ENCODE measurements at regions not wholly inside any gene's neighbourhood (a gene's known extent, or its start where the extent isn't known, plus 50 kb on each side); places are given as distances from the start of the nearest gene placed in this dataset.

- H3K79me2 ChIP-seq (ENCODE audit: low read depth): no peaks in the 10 kb centered on the region
- Mint-ChIP-seq H3K4me1 (peaks cover 29% of the 10 kb centered on the region), H3K4me3 (no peak overlapping the region), H3K36me3 (no peaks in the 10 kb centered on the region), H3K27ac (no peak overlapping the region), H3K27me3 (ENCODE audit: insufficient read depth, low read depth) (peaks cover 2% of the 10 kb centered on the region), H3K9me3 (no peaks in the 10 kb centered on the region)
- no peaks in the 10 kb centered on the region for H4K20me1 ChIP-seq (ENCODE audit: low read depth)
- no peaks in the 10 kb centered on the region for H3K27me3 ChIP-seq
- no peak overlapping the region for H2AFZ ChIP-seq (replicated peaks)
- no peaks in the 10 kb centered on the region for H3K9me3 ChIP-seq (ENCODE audit: low read depth)
- H3K4me2 ChIP-seq: no peak overlapping the region
- H3K36me3 ChIP-seq: no peaks in the 10 kb centered on the region
- peaks cover 16% of the 10 kb centered on the region for H3K4me1 ChIP-seq
- H3K27ac ChIP-seq: no peak overlapping the region
- H3K9ac ChIP-seq: no peak overlapping the region
- H3F3A ChIP-seq (ENCODE audit: low read depth): no peaks in the 10 kb centered on the region
- no peak for DNase-seq (ENCODE audit: low spot score)
- TF ChIP-seq CTCF (IDR thresholded peaks at IDR 0.05): no peak
- TF ChIP-seq EZH2 (IDR thresholded peaks at IDR 0.05): no peak
- TF ChIP-seq EZH2phosphoT487 (IDR thresholded peaks at IDR 0.05): no peak
- H3K4me3 ChIP-seq: no peak overlapping the region
Observed at GRCh38 chr16:16879567-16880251, 500.8 kb downstream of the NPIPA7 start.

GRCh38 chr16:16881814-16882213 lies 502.9 kb downstream of the NPIPA7 start:
- Histone ChIP-seq H4K20me1 (ENCODE audit: low read depth) (no peaks in the 10 kb centered on the region), H3K79me2 (ENCODE audit: low read depth) (no peaks in the 10 kb centered on the region), H2AFZ (replicated peaks) (no peak overlapping the region), H3K9ac (no peak overlapping the region), H3K36me3 (no peaks in the 10 kb centered on the region), H3K27me3 (no peaks in the 10 kb centered on the region), H3K27ac (no peak overlapping the region), H3K4me3 (no peak overlapping the region), H3K4me2 (no peak overlapping the region), H3F3A (ENCODE audit: low read depth) (no peaks in the 10 kb centered on the region), H3K9me3 (ENCODE audit: low read depth) (no peaks in the 10 kb centered on the region), H3K4me1 (peaks cover 16% of the 10 kb centered on the region)
- Mint-ChIP-seq H3K36me3 (no peaks in the 10 kb centered on the region), H3K4me1 (peaks cover 23% of the 10 kb centered on the region), H3K27me3 (ENCODE audit: insufficient read depth, low read depth) (peaks cover 4% of the 10 kb centered on the region), H3K27ac (no peak overlapping the region), H3K9me3 (no peaks in the 10 kb centered on the region), H3K4me3 (no peak overlapping the region)
- DNase-seq (ENCODE audit: low spot score): peak; percentile 27
- peak; percentile 25 for TF ChIP-seq CTCF (IDR thresholded peaks at IDR 0.05)
- no peak for TF ChIP-seq EZH2 (IDR thresholded peaks at IDR 0.05)

- Mint-ChIP-seq H3K4me1 (peaks cover 23% of the 10 kb centered on the region), H3K27ac (no peak overlapping the region), H3K27me3 (ENCODE audit: insufficient read depth, low read depth) (peaks cover 4% of the 10 kb centered on the region), H3K9me3 (no peaks in the 10 kb centered on the region), H3K4me3 (no peak overlapping the region), H3K36me3 (no peaks in the 10 kb centered on the region)
- H3K4me1 ChIP-seq: peaks cover 16% of the 10 kb centered on the region
- no peak for DNase-seq (ENCODE audit: low spot score)
- no peaks in the 10 kb centered on the region for H4K20me1 ChIP-seq (ENCODE audit: low read depth)
- no peaks in the 10 kb centered on the region for H3K27me3 ChIP-seq
- H3K79me2 ChIP-seq (ENCODE audit: low read depth): no peaks in the 10 kb centered on the region
- H3K4me2 ChIP-seq: no peak overlapping the region
- H3K27ac ChIP-seq: no peak overlapping the region
- H3F3A ChIP-seq (ENCODE audit: low read depth): no peaks in the 10 kb centered on the region
- no peaks in the 10 kb centered on the region for H3K36me3 ChIP-seq
- no peak for TF ChIP-seq EZH2 (IDR thresholded peaks at IDR 0.05)
- no peak for TF ChIP-seq EZH2phosphoT487 (IDR thresholded peaks at IDR 0.05)
- TF ChIP-seq CTCF (IDR thresholded peaks at IDR 0.05): no peak
- no peak overlapping the region for H3K9ac ChIP-seq
- no peak overlapping the region for H2AFZ ChIP-seq (replicated peaks)
- H3K9me3 ChIP-seq (ENCODE audit: low read depth): no peaks in the 10 kb centered on the region
- no peak overlapping the region for H3K4me3 ChIP-seq
Observed at GRCh38 chr16:16882766-16883165, 503.8 kb downstream of the NPIPA7 start.

All from neural progenitor cell (in vitro differentiated cells).